ENCODE measurements at regions not wholly inside any gene's neighbourhood (a gene's known extent, or its start where the extent isn't known, plus 50 kb on each side); places are given as distances from the start of the nearest gene placed in this dataset.

GRCh38 chr5:91266184-91266705 lies 116.9 kb downstream of the ARRDC3 start:
- FAIRE-seq (peak; percentile 19), DNase-seq (ENCODE audit: low read depth in 1 of 2, low spot score in 2 of 2) (no peak)
- H3K27ac ChIP-seq (ENCODE audit: low read depth, low read length), result no peak overlapping the region
- TF ChIP-seq KDM1A (IDR thresholded peaks at IDR 0.05; ENCODE audit: borderline replicate concordance, low read length), result no peak
- TF ChIP-seq CBX8 (IDR thresholded peaks at IDR 0.05; ENCODE audit: borderline replicate concordance, low read depth, low read length), result no peak
- no peak for TF ChIP-seq RAD21 (IDR thresholded peaks at IDR 0.05 in 1 of 2, conservative IDR thresholded peaks at IDR 0.05 in 1 of 2; ENCODE audit: low read depth in 2 of 2, low read length in 2 of 2)
- no peak for TF ChIP-seq EGR1 (IDR thresholded peaks at IDR 0.05; ENCODE audit: borderline replicate concordance, low read depth, low read length)
- no peak for TF ChIP-seq GABPA (IDR thresholded peaks at IDR 0.05; ENCODE audit: borderline replicate concordance, insufficient read depth, low read length)
- TF ChIP-seq RBBP5 (IDR thresholded peaks at IDR 0.05; ENCODE audit: borderline replicate concordance, low read depth, low read length), result no peak
- H2BK20ac ChIP-seq (ENCODE audit: low read length), result no peak overlapping the region
- H2BK15ac ChIP-seq (ENCODE audit: low read length), result no peak overlapping the region
- H2BK5ac ChIP-seq (ENCODE audit: low read depth, low read length), result no peak overlapping the region
- no peak overlapping the region for H4K8ac ChIP-seq (ENCODE audit: extremely low read depth, insufficient read depth, low read length)
- WGBS, 2 experiments (ENCODE audit: extremely low coverage in 1 of 2, insufficient coverage in 1 of 2, insufficient read length in 1 of 2, insufficient replicate concordance in 2 of 2, low coverage in 1 of 2, low lambda C conversion rate in 2 of 2, missing lambda C conversion rate in 1 of 2), result 84% methylated on average over 3 of the region's 3 CpGs; no CpG with 5 or more reads in 1 of the 2 experiments
- no peaks in the 10 kb centered on the region for H3K36me3 ChIP-seq (ENCODE audit: control insufficient read depth in 2 of 4, insufficient read depth in 4 of 4, low read length in 3 of 4)
- no peak overlapping the region for H3K4me3 ChIP-seq (ENCODE audit: extremely low read depth in 1 of 4, insufficient read depth in 2 of 4, low read depth in 3 of 4, low read length in 4 of 4)
- H3K9ac ChIP-seq (replicated peaks in 1 of 4; ENCODE audit: extremely low read depth in 1 of 4, low read depth in 3 of 4, low read length in 3 of 4), result no peak overlapping the region
- H3K18ac ChIP-seq (ENCODE audit: extremely low read depth, low read length), result no peak overlapping the region
- H4K91ac ChIP-seq (replicated peaks; ENCODE audit: insufficient read length, low read length), result no peak overlapping the region
- H3K4me1 ChIP-seq (replicated peaks in 1 of 4; ENCODE audit: control insufficient read depth in 3 of 4, insufficient read depth in 4 of 4, low read length in 3 of 4), result peaks cover 0 to 4% (median 0%) of the 10 kb centered on the region in 4 experiments; a peak in 1 of 7 replicates
- no peak overlapping the region for H2BK12ac ChIP-seq (ENCODE audit: low read depth, low read length)
- no peaks in the 10 kb centered on the region for H3K9me3 ChIP-seq (ENCODE audit: insufficient read depth in 2 of 2, low read depth in 1 of 2, low read length in 1 of 2)
- no peak overlapping the region for H2AFZ ChIP-seq (ENCODE audit: low read length)
- no peak overlapping the region for H3K14ac ChIP-seq (ENCODE audit: insufficient read length)
- no peaks in the 10 kb centered on the region for H3K79me2 ChIP-seq (ENCODE audit: control insufficient read depth in 1 of 2, insufficient read depth in 2 of 2, low read length in 2 of 2)
- no peak overlapping the region for H2BK120ac ChIP-seq (replicated peaks; ENCODE audit: low read depth, low read length)
- H4K20me1 ChIP-seq (replicated peaks in 1 of 2; ENCODE audit: control insufficient read depth in 1 of 2, insufficient read depth in 2 of 2, low read length in 2 of 2), result no peaks in the 10 kb centered on the region
- H3K23ac ChIP-seq (ENCODE audit: insufficient read length), result no peak overlapping the region
- H3K79me1 ChIP-seq (ENCODE audit: low read depth, low read length), result no peaks in the 10 kb centered on the region
- H2AK5ac ChIP-seq (ENCODE audit: low read depth, low read length), result no peak overlapping the region
- no peak overlapping the region for H3K56ac ChIP-seq (replicated peaks; ENCODE audit: insufficient read length, low read depth, low read length)
- ChIA-PET POLR2A (ENCODE audit: partially characterized antibody) (interaction anchor here (0.6 kb wide), 1 partner anchor 115 kb away, joined by 3 read pairs; no protein-coding TSS in a partner anchor), CTCF (ENCODE audit: partially characterized antibody) (interaction anchor here (1.2 kb wide), 1 partner anchor 10 kb away, joined by 3 read pairs; no protein-coding TSS in a partner anchor)
- no peak overlapping the region for H3K4ac ChIP-seq (replicated peaks; ENCODE audit: insufficient read length, low read depth, low read length)
- no peaks in the 10 kb centered on the region for H3K23me2 ChIP-seq (ENCODE audit: low read depth, low read length)
- no peak overlapping the region for H3K4me2 ChIP-seq (ENCODE audit: insufficient read depth in 1 of 2, low read depth in 2 of 2, low read length in 2 of 2)
- no peaks in the 10 kb centered on the region for H3K27me3 ChIP-seq (replicated peaks in 1 of 4; ENCODE audit: control insufficient read depth in 3 of 4, extremely low read depth in 1 of 4, insufficient read depth in 3 of 4, low read length in 3 of 4)
- H4K5ac ChIP-seq (ENCODE audit: insufficient read length, low read depth, low read length), result no peak overlapping the region

Data from H1 (cell line).